PC-3 (cell line): ENCODE measurements at regions not wholly inside any gene's neighbourhood (a gene's known extent, or its start where the extent isn't known, plus 50 kb on each side); places are given as distances from the start of the nearest gene placed in this dataset.

Source experiments
- EZH2 ChIP-seq: fragments of 300-600 bp; sonication (generic); IDR thresholded peaks from one replicate; pipeline ENCODE4 v1.6.1; 2017; ENCODE audit warnings: antibody characterized with exemption, mild to moderate bottlenecking, low read length; ENCODE audit not compliant: unreplicated experiment
- TF ChIP-seq, protein P1 (sequence below): fragments of 300-600 bp; sonication (generic); conservative IDR thresholded peaks from 2 replicates; pipeline ENCODE4 v1.5.1; 2017; ENCODE audit warnings: antibody characterized with exemption, low read depth, mild to moderate bottlenecking, low read length

DNA sequence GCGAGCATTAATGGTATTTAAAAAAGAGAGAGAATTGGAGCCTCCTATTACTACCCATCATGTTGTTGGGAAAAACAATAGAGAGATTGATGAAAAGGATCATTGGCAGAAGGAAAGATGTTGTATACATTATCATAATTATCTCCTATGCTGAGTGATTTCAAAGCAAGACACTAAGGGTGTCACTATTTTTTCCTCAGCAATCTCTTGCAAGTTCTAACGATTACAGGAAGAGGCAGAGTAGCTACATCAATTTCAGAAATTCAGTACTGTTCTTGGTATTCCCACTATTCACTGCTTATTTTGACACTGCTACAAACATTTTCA lies 891.2 kb downstream of the C6orf118 start:
- TF ChIP-seq, protein P1, sequence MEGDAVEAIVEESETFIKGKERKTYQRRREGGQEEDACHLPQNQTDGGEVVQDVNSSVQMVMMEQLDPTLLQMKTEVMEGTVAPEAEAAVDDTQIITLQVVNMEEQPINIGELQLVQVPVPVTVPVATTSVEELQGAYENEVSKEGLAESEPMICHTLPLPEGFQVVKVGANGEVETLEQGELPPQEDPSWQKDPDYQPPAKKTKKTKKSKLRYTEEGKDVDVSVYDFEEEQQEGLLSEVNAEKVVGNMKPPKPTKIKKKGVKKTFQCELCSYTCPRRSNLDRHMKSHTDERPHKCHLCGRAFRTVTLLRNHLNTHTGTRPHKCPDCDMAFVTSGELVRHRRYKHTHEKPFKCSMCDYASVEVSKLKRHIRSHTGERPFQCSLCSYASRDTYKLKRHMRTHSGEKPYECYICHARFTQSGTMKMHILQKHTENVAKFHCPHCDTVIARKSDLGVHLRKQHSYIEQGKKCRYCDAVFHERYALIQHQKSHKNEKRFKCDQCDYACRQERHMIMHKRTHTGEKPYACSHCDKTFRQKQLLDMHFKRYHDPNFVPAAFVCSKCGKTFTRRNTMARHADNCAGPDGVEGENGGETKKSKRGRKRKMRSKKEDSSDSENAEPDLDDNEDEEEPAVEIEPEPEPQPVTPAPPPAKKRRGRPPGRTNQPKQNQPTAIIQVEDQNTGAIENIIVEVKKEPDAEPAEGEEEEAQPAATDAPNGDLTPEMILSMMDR = no peak
- TF ChIP-seq EZH2 = no peak
